ENCODE measurements at regions not wholly inside any gene's neighbourhood (a gene's known extent, or its start where the extent isn't known, plus 50 kb on each side); places are given as distances from the start of the nearest gene placed in this dataset.

DNA sequence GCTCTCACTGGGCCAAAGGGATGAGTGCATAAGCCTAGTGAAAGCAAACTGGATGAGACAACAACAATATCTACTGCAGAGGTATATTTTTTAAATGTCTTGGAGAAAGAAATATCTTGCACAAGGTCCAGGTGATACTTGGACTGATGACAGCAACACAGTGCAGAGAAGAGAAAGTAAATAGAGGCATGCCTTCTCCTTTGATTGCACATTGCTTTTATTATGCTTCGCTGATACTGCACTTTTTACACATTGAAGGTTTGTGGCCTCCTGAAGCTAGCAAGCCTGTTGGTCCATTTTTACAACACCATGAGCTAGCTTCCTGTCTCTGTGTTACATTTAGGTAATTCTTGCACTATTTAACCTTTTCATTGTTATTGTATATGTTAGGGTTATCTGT, 189.0 kb upstream of the NDST3 start:
- Histone ChIP-seq H3K4me3 (replicated peaks; ENCODE audit: insufficient read depth, low read length) (no peak overlapping the region), H3K27ac (replicated peaks) (no peak overlapping the region), H3K27me3 (ENCODE audit: insufficient read depth, poor library complexity, severe bottlenecking) (no peaks in the 10 kb centered on the region)
- no peak for DNase-seq (ENCODE audit: low read depth in 1 of 2, low spot score in 1 of 2)
- TF ChIP-seq, protein P1, sequence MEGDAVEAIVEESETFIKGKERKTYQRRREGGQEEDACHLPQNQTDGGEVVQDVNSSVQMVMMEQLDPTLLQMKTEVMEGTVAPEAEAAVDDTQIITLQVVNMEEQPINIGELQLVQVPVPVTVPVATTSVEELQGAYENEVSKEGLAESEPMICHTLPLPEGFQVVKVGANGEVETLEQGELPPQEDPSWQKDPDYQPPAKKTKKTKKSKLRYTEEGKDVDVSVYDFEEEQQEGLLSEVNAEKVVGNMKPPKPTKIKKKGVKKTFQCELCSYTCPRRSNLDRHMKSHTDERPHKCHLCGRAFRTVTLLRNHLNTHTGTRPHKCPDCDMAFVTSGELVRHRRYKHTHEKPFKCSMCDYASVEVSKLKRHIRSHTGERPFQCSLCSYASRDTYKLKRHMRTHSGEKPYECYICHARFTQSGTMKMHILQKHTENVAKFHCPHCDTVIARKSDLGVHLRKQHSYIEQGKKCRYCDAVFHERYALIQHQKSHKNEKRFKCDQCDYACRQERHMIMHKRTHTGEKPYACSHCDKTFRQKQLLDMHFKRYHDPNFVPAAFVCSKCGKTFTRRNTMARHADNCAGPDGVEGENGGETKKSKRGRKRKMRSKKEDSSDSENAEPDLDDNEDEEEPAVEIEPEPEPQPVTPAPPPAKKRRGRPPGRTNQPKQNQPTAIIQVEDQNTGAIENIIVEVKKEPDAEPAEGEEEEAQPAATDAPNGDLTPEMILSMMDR (IDR thresholded peaks at IDR 0.05; ENCODE audit: insufficient read depth, low read length), result no peak
- TF ChIP-seq POLR2AphosphoS5 (IDR thresholded peaks at IDR 0.05; ENCODE audit: low read depth) (no peak), REST (IDR thresholded peaks at IDR 0.05; ENCODE audit: insufficient replicate concordance, low read depth) (no peak), GABPA (IDR thresholded peaks at IDR 0.05; ENCODE audit: low read depth) (no peak), SPI1 (IDR thresholded peaks at IDR 0.05; ENCODE audit: borderline replicate concordance, low read depth) (no peak)

- no peak for DNase-seq (ENCODE audit: low read depth in 1 of 2, low spot score in 1 of 2)
- H3K4me3 ChIP-seq (replicated peaks; ENCODE audit: insufficient read depth, low read length), result no peak overlapping the region
- no peaks in the 10 kb centered on the region for H3K27me3 ChIP-seq (ENCODE audit: insufficient read depth, poor library complexity, severe bottlenecking)
- TF ChIP-seq POLR2AphosphoS5 (IDR thresholded peaks at IDR 0.05; ENCODE audit: low read depth), result no peak
- TF ChIP-seq GABPA (IDR thresholded peaks at IDR 0.05; ENCODE audit: low read depth), result no peak
- no peak for TF ChIP-seq SPI1 (IDR thresholded peaks at IDR 0.05; ENCODE audit: borderline replicate concordance, low read depth)
- TF ChIP-seq, protein P1 (IDR thresholded peaks at IDR 0.05; ENCODE audit: insufficient read depth, low read length), result no peak
- no peak for TF ChIP-seq REST (IDR thresholded peaks at IDR 0.05; ENCODE audit: insufficient replicate concordance, low read depth)
- no peak overlapping the region for H3K27ac ChIP-seq (replicated peaks)
These were observed 186.4 kb upstream of the NDST3 start for GRCh38 chr4:117847849-117848248.

DNA sequence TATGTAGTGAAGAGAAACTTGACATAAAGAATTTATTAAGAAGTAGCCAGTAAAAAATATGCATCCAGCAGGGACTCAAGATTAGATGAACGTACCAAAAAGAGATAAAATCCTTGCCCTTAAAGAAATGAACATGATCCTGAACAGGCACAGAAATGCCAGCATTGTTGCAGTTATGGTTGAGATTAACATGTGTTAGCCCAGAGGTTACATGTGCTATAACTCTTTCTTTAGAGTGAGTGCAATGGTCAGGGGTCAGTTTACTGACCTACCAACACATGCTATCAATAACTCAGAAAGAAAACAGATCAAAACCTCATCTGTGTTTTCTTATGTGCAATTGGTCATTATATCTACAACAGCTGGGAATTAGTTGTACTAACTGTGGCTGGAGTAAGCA, 166.1 kb upstream of the NDST3 start:
- Histone ChIP-seq H3K27me3 (ENCODE audit: insufficient read depth, poor library complexity, severe bottlenecking) (no peaks in the 10 kb centered on the region), H3K4me3 (replicated peaks; ENCODE audit: insufficient read depth, low read length) (no peak overlapping the region), H3K27ac (replicated peaks) (no peak overlapping the region)
- TF ChIP-seq SPI1 (IDR thresholded peaks at IDR 0.05; ENCODE audit: borderline replicate concordance, low read depth) (no peak), POLR2AphosphoS5 (IDR thresholded peaks at IDR 0.05; ENCODE audit: low read depth) (no peak), REST (IDR thresholded peaks at IDR 0.05; ENCODE audit: insufficient replicate concordance, low read depth) (no peak), GABPA (IDR thresholded peaks at IDR 0.05; ENCODE audit: low read depth) (no peak)
- TF ChIP-seq, protein P1 (IDR thresholded peaks at IDR 0.05; ENCODE audit: insufficient read depth, low read length), result no peak
- no peak for DNase-seq (ENCODE audit: low read depth in 1 of 2, low spot score in 1 of 2)
